ENCODE measurements at regions not wholly inside any gene's neighbourhood (a gene's known extent, or its start where the extent isn't known, plus 50 kb on each side); places are given as distances from the start of the nearest gene placed in this dataset.
"Not testable (repeated sequence)": the region's sequence is repeated elsewhere in the genome, so short reads cannot be mapped to it uniquely, and the experiment has no call there.

- CTCF ChIA-PET: no interaction called here
Observed at GRCh38 chr14:86124328-86124727, 594.4 kb downstream of the FLRT2 start.

GRCh38 chr14:86115972-86116371, 586.0 kb downstream of the FLRT2 start:
- DNase-seq (ENCODE audit: low read depth, low spot score) (no peak), ATAC-seq (no peak)
- H3K4me3 ChIP-seq (ENCODE audit: low read depth in 2 of 2, low read length in 2 of 2): no peak overlapping the region
- CTCF ChIA-PET: no interaction called here
- no peaks in the 10 kb centered on the region for H3K4me1 ChIP-seq (ENCODE audit: control insufficient read depth, insufficient read depth, low read length)
- no peak overlapping the region for H3K27ac ChIP-seq (ENCODE audit: low read length)
- H3K36me3 ChIP-seq (ENCODE audit: control insufficient read depth, insufficient read depth, low read length): no peaks in the 10 kb centered on the region
- no TSS peak for BruUV-seq (replicated peaks)
- in situ Hi-C loops (cut with HindIII; ENCODE audit: low pct_unique_long_range_greater_than_20kb, low sequenced_read_pairs): no loop called here
- TF ChIP-seq TCF7L2 (IDR thresholded peaks at IDR 0.05; ENCODE audit: low read depth, low read length): no peak
- no peak for TF ChIP-seq CTCF (IDR thresholded peaks at IDR 0.05)
- no peak for TF ChIP-seq SIN3A (IDR thresholded peaks at IDR 0.05; ENCODE audit: borderline replicate concordance, insufficient read depth, low read depth, low read length)
- no peak for TF ChIP-seq POLR2AphosphoS5 (IDR thresholded peaks at IDR 0.05; ENCODE audit: low read depth, low read length)
- TF ChIP-seq REST (IDR thresholded peaks at IDR 0.05; ENCODE audit: insufficient read depth in 1 of 2, low read depth in 2 of 2, low read length in 1 of 2): no peak
- POLR2A ChIA-PET: no interaction called here
- intact Hi-C loops (cut with micrococcal nuclease; ENCODE audit: unreplicated experiment): no loop called here
- no peaks in the 10 kb centered on the region for H3K9me3 ChIP-seq (ENCODE audit: control insufficient read depth, insufficient read depth, low read depth, low read length)
- no peaks in the 10 kb centered on the region for H3K27me3 ChIP-seq (ENCODE audit: control insufficient read depth, insufficient read depth, low read length)

More at GRCh38 chr14:86124328-86124727, 594.4 kb downstream of the FLRT2 start:
- no peaks in the 10 kb centered on the region for H3K36me3 ChIP-seq (ENCODE audit: control insufficient read depth, insufficient read depth, low read length)
- H3K9me3 ChIP-seq (ENCODE audit: control insufficient read depth, insufficient read depth, low read depth, low read length): no peaks in the 10 kb centered on the region
- H3K4me3 ChIP-seq (ENCODE audit: low read depth in 2 of 2, low read length in 2 of 2): no peak overlapping the region
- no peak for ATAC-seq
- H3K4me1 ChIP-seq (ENCODE audit: control insufficient read depth, insufficient read depth, low read length): no peaks in the 10 kb centered on the region
- DNase-seq (ENCODE audit: low read depth, low spot score): no peak
- intact Hi-C loops (cut with micrococcal nuclease; ENCODE audit: unreplicated experiment) (no loop called here), in situ Hi-C loops (cut with HindIII; ENCODE audit: low pct_unique_long_range_greater_than_20kb, low sequenced_read_pairs) (no loop called here)
- H3K27ac ChIP-seq (ENCODE audit: low read length): no peak overlapping the region
- no peaks in the 10 kb centered on the region for H3K27me3 ChIP-seq (ENCODE audit: control insufficient read depth, insufficient read depth, low read length)
- POLR2A ChIA-PET: no interaction called here
- no TSS peak for BruUV-seq (replicated peaks)
- TF ChIP-seq REST (IDR thresholded peaks at IDR 0.05; ENCODE audit: insufficient read depth in 1 of 2, low read depth in 2 of 2, low read length in 1 of 2) (no peak), POLR2AphosphoS5 (IDR thresholded peaks at IDR 0.05; ENCODE audit: low read depth, low read length) (no peak), SIN3A (IDR thresholded peaks at IDR 0.05; ENCODE audit: borderline replicate concordance, insufficient read depth, low read depth, low read length) (no peak), TCF7L2 (IDR thresholded peaks at IDR 0.05; ENCODE audit: low read depth, low read length) (no peak), CTCF (IDR thresholded peaks at IDR 0.05) (no peak)

- H3K9me3 ChIP-seq (ENCODE audit: control insufficient read depth, insufficient read depth, low read depth, low read length); BruUV-seq (replicated peaks); DNase-seq (ENCODE audit: low read depth, low spot score); ATAC-seq; H3K36me3 ChIP-seq (ENCODE audit: control insufficient read depth, insufficient read depth, low read length); H3K27ac ChIP-seq (ENCODE audit: low read length); in situ Hi-C loops (cut with HindIII; ENCODE audit: low pct_unique_long_range_greater_than_20kb, low sequenced_read_pairs); H3K4me1 ChIP-seq (ENCODE audit: control insufficient read depth, insufficient read depth, low read length); CTCF ChIA-PET; intact Hi-C loops (cut with micrococcal nuclease; ENCODE audit: unreplicated experiment); POLR2A ChIA-PET; H3K4me3 ChIP-seq (ENCODE audit: low read depth in 2 of 2, low read length in 2 of 2); H3K27me3 ChIP-seq (ENCODE audit: control insufficient read depth, insufficient read depth, low read length): not testable (repeated sequence)
Observed at GRCh38 chr14:86110871-86111270, 580.9 kb downstream of the FLRT2 start.

Measured in Panc1 (cell line).